CMK (cell line): ENCODE measurements at regions not wholly inside any gene's neighbourhood (a gene's known extent, or its start where the extent isn't known, plus 50 kb on each side); places are given as distances from the start of the nearest gene placed in this dataset.

Experiments used
- DNase-seq: peaks from one replicate; pipeline ENCODE4 v3.0.0-alpha.2; 2010; ENCODE audit warnings: low read depth

GRCh38 chr12:58139894-58140293 is 198.5 kb downstream of the ATP23 start:
- DNase-seq, result no peak

GRCh38 chr12:58140395-58140794 is 199.0 kb downstream of the ATP23 start:
- no peak for DNase-seq

- DNase-seq, result no peak
These were observed 201.6 kb downstream of the ATP23 start for GRCh38 chr12:58142991-58143390.

GRCh38 chr12:58143498-58143995 is 202.2 kb downstream of the ATP23 start:
- DNase-seq, result no peak

- no peak for DNase-seq
These were observed 207.0 kb downstream of the ATP23 start for GRCh38 chr12:58148405-58148804.

- DNase-seq, result no peak
These were observed 207.6 kb downstream of the ATP23 start for GRCh38 chr12:58148976-58149375.

- no peak for DNase-seq
These were observed 213.0 kb downstream of the ATP23 start for GRCh38 chr12:58154359-58154758.

- no peak for DNase-seq
These were observed 215.3 kb downstream of the ATP23 start for GRCh38 chr12:58156697-58157096.

- DNase-seq, result no peak
These were observed 218.6 kb downstream of the ATP23 start for GRCh38 chr12:58159941-58160340.

GRCh38 chr12:58161773-58162172 is 220.4 kb downstream of the ATP23 start:
- no peak for DNase-seq

GRCh38 chr12:58163021-58163420 is 221.7 kb downstream of the ATP23 start:
- no peak for DNase-seq

GRCh38 chr12:58166643-58167042 is 225.3 kb downstream of the ATP23 start:
- DNase-seq, result no peak

- no peak for DNase-seq
These were observed 226.3 kb downstream of the ATP23 start for GRCh38 chr12:58167622-58168021.

GRCh38 chr12:58169826-58170225 is 228.5 kb downstream of the ATP23 start:
- DNase-seq, result no peak

- no peak for DNase-seq
These were observed 230.5 kb downstream of the ATP23 start for GRCh38 chr12:58171914-58172313.

GRCh38 chr12:58172433-58173073 is 231.2 kb downstream of the ATP23 start:
- no peak for DNase-seq

- no peak for DNase-seq
These were observed 232.9 kb downstream of the ATP23 start for GRCh38 chr12:58174316-58174715.

GRCh38 chr12:58176296-58176869 is 235.0 kb downstream of the ATP23 start:
- DNase-seq, result no peak

GRCh38 chr12:58177366-58177765 is 236.0 kb downstream of the ATP23 start:
- DNase-seq, result no peak

- no peak for DNase-seq
These were observed 242.8 kb downstream of the ATP23 start for GRCh38 chr12:58184212-58184611.

- DNase-seq, result no peak
These were observed 245.0 kb downstream of the ATP23 start for GRCh38 chr12:58186401-58186800.

GRCh38 chr12:58186914-58187313 is 245.5 kb downstream of the ATP23 start:
- no peak for DNase-seq

GRCh38 chr12:58189030-58189429 is 247.7 kb downstream of the ATP23 start:
- no peak for DNase-seq

- no peak for DNase-seq
These were observed 248.5 kb downstream of the ATP23 start for GRCh38 chr12:58189893-58190292.
